HG02763 (cell line): ENCODE measurements at regions not wholly inside any gene's neighbourhood (a gene's known extent, or its start where the extent isn't known, plus 50 kb on each side); places are given as distances from the start of the nearest gene placed in this dataset.
"Not testable (repeated sequence)": the region's sequence is repeated elsewhere in the genome, so short reads cannot be mapped to it uniquely, and the experiment has no call there.

Experiments
- ATAC-seq: cut with Tn5 transposase; IDR thresholded peaks from one replicate; pipeline ENCODE4 v1.9.1; 2021; ENCODE audit warnings: mild to moderate bottlenecking, moderate library complexity; ENCODE audit not compliant: unreplicated experiment

GRCh38 chr16:88161623-88162275 lies 210.5 kb downstream of the BANP start:
- ATAC-seq: not testable (repeated sequence)

- not testable (repeated sequence) for ATAC-seq
Measured at GRCh38 chr16:88162778-88163177, 211.5 kb downstream of the BANP start.

- not testable (repeated sequence) for ATAC-seq
Measured at GRCh38 chr16:88164196-88165039, 213.2 kb downstream of the BANP start.

GRCh38 chr16:88165040-88165544 lies 213.9 kb downstream of the BANP start:
- ATAC-seq: not testable (repeated sequence)

GRCh38 chr16:88165683-88166082 lies 214.4 kb downstream of the BANP start:
- ATAC-seq: not testable (repeated sequence)

- not testable (repeated sequence) for ATAC-seq
Measured at GRCh38 chr16:88166209-88166773, 215.1 kb downstream of the BANP start.

GRCh38 chr16:88167798-88168556 lies 214.8 kb upstream of the ZNF469 start:
- ATAC-seq: not testable (repeated sequence)

- ATAC-seq: not testable (repeated sequence)
Measured at GRCh38 chr16:88168557-88168949, 214.2 kb upstream of the ZNF469 start.

GRCh38 chr16:88169136-88169830 lies 213.5 kb upstream of the ZNF469 start:
- not testable (repeated sequence) for ATAC-seq

- ATAC-seq: not testable (repeated sequence)
Measured at GRCh38 chr16:88169831-88170165, 213.0 kb upstream of the ZNF469 start.

GRCh38 chr16:88170528-88170991 lies 212.2 kb upstream of the ZNF469 start:
- no peak for ATAC-seq

- not testable (repeated sequence) for ATAC-seq
Measured at GRCh38 chr16:88171126-88171525, 211.6 kb upstream of the ZNF469 start.

GRCh38 chr16:88176184-88176583 lies 206.6 kb upstream of the ZNF469 start:
- not testable (repeated sequence) for ATAC-seq

- not testable (repeated sequence) for ATAC-seq
Measured at GRCh38 chr16:88176591-88177180, 206.1 kb upstream of the ZNF469 start.

- not testable (repeated sequence) for ATAC-seq
Measured at GRCh38 chr16:88178251-88178650, 204.5 kb upstream of the ZNF469 start.

GRCh38 chr16:88178896-88179295 lies 203.9 kb upstream of the ZNF469 start:
- not testable (repeated sequence) for ATAC-seq

GRCh38 chr16:88182967-88183881 lies 199.5 kb upstream of the ZNF469 start:
- ATAC-seq: not testable (repeated sequence)

GRCh38 chr16:88184053-88184452 lies 198.7 kb upstream of the ZNF469 start:
- ATAC-seq: not testable (repeated sequence)
